ENCODE measurements at regions not wholly inside any gene's neighbourhood (a gene's known extent, or its start where the extent isn't known, plus 50 kb on each side); places are given as distances from the start of the nearest gene placed in this dataset.
"Not testable (repeated sequence)": the region's sequence is repeated elsewhere in the genome, so short reads cannot be mapped to it uniquely, and the experiment has no call there.

DNA sequence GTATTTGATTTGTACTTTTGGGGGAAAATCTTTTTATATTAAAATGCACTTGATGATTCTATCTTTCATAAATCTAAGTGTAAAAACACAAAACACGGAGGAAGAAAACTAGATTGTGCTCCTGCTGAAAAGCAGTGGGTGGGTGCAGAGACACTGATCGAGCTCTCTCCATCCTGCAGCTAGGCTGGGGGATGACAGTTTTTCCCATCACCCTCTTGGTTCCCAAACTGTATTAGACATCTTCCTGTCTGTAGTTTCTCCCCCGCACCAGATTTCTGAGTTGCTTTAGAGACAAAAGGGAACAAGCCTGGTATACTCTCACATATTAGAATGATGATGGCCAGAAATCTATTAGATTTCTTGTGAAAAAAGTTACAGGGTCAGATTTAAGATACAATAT is 99.6 kb downstream of the FAM114A2 start:
- DNase-seq: no peak

DNA sequence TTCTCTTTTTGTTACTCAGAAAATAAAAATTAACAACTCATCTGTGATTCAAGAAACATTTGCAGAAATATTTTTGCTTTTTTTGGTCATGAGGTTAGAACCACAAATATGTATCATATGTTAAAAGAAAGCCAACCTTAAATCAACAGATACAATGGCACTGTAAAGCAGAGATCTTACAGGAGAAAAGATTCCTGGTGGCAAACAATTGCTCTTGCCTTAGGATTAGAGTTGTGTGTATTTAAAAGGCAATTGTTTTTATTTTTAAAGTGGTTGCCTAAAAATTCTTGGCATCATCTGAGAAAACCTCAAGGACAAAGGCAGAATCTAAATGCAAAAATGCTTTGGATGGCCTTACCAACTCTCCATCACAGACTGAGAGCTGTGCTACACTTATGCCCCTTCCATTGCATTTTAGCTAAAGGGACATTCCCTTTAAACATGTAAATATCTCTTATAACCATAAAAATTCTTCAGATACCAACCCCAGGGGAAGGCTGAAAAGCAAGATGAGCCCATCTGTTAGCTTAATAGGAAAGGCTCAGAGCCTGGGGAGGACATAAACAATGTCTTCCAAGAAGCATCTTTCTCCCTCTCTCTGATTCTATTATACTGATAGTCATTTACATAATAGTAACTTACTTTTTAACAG is 100.4 kb downstream of the FAM114A2 start:
- no peak for DNase-seq

- DNase-seq: no peak
These were observed 101.0 kb downstream of the FAM114A2 start for GRCh38 chr5:153937661-153938060.

- DNase-seq: not testable (repeated sequence)
These were observed 103.6 kb downstream of the FAM114A2 start for GRCh38 chr5:153935151-153935550.

DNA sequence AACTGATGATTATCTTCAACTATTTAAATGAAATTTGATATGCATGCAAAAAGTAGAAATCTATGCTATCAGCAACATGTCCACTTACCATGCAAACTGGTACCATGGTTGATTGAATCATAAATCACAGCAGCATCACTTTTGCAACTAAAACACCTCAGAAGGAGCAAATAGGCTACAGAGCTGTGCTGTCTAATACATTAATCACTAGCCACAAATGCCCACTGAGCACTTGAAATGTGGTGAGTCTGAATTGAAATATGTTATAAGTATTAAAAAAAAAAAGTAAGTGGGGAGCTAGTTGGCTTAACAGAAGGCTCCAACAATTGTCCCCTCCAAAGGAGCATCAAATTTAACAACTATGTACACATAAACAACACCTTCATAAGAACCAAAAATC is 112.5 kb downstream of the FAM114A2 start:
- DNase-seq: no peak

DNA sequence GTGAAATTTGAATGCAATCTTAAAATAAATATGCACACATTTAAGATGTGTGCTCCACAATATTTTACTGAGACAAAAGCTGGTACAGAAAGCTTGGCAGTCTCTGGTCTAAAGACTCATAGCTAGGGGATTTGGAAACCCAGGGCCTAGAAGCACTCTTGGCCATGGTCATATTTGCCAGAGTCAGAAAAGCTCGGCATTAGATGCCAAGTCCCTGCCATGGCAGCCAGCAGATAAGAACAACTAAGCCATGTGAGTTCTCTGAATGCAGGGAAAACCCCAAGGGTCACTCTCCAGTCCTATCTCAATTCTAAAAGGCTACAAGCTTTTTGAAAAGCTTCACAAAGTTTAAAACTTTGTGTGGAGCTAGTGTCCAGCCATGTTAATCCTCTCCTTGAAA is 119.5 kb downstream of the FAM114A2 start:
- DNase-seq: no peak

DNA sequence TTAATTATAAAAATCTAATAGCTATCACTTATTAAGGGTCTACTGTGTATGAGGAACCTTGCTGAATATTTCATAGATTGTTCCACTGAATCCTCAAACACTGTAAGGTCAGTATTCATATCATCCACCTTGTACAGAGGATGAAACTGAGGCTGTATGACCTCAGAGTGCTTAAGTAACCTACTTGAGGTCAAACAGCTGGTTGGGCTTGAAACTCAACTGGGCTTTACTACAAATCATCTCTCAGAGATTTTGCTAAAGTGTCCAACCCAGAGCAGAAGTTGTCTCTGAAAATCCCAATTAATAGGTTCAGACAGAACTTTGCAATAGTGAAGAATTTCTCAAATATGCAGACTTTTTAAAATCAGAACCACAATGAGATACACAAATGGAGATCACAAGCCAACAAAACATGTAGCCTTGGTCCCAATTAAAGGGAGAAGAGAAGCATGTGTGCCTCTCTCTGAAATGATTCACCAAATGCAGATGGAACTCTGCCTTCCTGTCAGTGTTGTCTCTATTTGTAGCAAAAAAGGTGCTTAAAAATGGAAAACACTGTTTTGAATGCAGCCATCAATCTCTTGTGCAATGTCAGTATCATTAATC is 131.4 kb downstream of the FAM114A2 start:
- peak in 1 of 2 donors; percentile 11 for DNase-seq

- no peak for DNase-seq
These were observed 133.5 kb downstream of the FAM114A2 start for GRCh38 chr5:153905219-153905618.

- DNase-seq: no peak
These were observed 135.4 kb downstream of the FAM114A2 start for GRCh38 chr5:153903321-153903720.

DNA sequence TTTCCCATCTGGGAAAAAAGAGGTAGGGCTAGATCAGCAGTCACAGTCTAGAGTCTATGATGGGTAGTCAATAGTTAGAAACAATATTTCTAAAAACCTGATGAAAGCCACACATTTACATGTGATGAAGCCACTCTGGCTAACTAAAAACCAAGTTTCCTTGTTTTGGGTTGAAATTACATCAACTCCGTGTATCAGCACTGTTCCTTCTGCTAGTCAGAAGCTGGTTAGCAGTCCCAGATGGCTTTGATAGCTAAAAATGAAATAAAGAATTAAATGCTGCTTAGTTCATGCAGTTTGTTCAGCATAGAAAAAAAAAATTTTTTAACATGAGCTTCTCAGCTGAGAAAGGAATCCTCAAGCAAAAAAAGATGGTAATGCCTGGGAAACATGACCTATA is 136.7 kb downstream of the FAM114A2 start:
- no peak for DNase-seq

DNA sequence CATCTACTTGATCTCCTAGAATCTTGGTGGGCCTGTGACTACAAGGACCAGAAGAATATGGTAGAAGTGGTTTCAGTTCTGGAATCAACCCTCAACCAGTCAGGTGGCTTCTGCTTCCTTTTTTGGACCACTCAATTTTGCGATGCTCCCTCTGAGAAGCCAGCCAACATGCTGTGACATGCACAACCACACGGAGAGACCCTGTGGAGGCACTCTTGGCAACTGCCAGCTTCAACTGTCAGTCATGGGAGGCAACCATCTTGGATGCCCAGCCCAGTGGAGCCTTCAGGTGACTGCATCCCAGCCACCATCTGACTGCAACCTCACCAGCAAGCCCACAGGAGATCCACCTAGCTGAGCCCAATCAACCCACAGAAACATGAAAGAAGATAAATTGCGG is 137.3 kb downstream of the FAM114A2 start:
- DNase-seq: no peak

- no peak for DNase-seq
These were observed 137.9 kb downstream of the FAM114A2 start for GRCh38 chr5:153900703-153901395.

DNA sequence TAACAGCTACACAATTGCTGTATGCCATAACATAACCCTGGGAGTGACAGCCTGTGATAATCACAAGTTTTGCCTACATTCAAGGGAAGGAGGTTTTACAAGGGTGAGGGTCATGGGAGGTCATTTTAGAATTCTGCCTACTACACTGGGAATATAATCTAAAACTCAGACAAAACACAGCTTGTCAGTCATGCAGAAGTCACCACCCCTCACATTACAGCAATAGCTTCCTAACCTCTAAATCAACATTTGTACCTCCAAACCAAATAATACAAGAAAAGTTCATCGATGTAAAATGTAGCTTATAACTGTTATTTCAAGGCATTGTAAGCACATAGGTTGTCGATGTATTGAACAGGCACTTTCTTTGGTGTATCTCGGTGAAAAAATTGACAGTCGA is 139.0 kb downstream of the FAM114A2 start:
- DNase-seq: no peak

- DNase-seq: peak in 1 of 2 donors; percentile 16
These were observed 142.0 kb downstream of the FAM114A2 start for GRCh38 chr5:153896701-153897100.

GRCh38 chr5:153896117-153896516 is 142.6 kb downstream of the FAM114A2 start:
- DNase-seq: no peak

DNA sequence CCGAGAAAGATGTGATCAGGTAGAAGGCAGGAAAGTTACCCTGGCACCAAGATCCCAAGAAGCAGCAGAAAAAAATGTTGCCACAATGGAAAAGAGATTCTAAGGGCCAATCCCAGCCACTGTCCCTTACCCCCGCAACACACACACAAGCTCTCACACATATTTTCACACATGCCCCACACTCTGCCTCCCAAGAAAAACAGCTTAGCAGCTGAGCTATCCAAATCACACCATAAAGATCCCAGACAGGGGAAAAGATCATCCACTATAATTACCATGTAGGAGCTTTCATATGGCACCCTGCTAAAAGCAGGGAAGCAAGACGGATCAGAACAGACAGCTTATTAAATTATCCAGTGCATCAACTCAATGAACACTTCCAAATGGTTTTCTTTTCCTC is 143.4 kb downstream of the FAM114A2 start:
- no peak for DNase-seq

DNA sequence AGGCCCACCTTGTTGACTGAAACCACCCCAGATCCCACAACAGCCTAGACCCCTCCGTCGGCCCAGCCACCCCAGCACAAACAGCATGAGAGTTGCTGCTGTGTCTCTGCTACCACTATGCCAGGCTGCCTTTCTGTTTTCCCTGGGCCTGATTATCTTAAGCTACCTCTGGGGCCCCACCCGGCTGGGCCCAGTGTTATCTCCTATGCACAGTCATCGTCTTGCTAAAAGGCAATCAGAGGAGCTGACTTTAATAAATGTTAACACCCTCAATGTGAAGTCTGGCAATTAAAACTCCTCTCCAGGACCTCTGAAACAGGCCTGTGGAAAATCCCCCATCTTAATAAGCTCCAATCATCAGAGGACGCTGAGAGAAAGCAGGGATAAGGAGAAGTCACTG is 144.9 kb downstream of the FAM114A2 start:
- DNase-seq: no peak

DNA sequence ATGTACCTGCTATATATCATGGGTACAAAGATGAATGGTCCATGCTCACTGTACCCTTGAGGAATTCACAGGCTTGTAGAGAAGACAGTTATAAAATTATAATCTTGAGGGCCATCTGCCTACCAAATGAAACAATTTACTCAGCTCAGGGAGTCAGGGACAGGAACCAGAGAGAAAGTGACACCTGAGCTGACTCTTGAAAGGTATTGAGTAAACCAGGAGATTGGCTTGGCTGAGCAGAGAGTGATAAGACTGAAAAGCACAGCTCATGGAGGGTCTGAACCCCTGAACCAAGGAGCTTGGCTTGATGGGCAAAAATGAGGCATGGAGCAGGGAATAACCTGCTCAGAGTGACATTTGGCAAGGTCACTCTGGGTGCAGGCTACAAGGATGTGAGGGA is 147.3 kb downstream of the FAM114A2 start:
- no peak for DNase-seq

DNA sequence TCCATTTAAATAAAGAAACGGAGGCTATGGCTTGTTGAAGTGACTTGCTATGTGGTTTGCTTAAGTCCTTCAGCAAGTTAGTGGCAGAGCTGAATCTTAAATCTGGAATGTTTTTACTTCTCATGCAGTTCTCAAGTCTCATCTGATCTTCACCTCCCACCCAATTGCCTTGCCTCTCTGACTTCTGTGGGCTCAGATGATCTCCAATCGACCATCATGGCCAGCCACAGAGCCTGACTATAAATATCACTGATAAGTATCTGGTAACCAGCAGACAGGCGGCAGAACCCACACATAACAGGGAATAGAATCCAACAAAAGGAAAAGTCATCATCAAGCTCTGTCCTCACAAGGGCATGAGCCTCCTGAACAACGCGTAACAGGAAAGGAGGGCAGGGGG is 149.9 kb downstream of the FAM114A2 start:
- DNase-seq: no peak

- no peak for DNase-seq
These were observed 153.6 kb downstream of the FAM114A2 start for GRCh38 chr5:153885141-153885540.

DNA sequence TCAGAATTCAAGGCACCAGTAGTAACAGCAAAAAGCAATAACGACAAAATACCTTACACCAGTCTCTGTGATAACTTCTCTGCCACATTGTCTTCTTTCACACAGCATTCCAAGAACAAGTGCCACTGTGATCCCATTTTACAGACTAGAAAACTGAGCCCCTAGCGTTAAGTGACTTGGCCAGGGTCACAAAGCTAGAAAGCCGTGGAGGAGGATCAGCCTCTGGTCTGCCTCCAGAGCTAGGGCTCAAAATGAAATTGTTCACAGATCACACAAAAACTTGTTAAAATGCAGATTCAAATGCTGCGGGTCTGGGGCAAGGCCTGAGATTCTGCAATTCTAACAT is 154.1 kb downstream of the FAM114A2 start:
- DNase-seq: no peak

- DNase-seq: no peak
These were observed 154.7 kb downstream of the FAM114A2 start for GRCh38 chr5:153883854-153884611.

GRCh38 chr5:153881687-153882086 is 157.0 kb downstream of the FAM114A2 start:
- no peak for DNase-seq

DNA sequence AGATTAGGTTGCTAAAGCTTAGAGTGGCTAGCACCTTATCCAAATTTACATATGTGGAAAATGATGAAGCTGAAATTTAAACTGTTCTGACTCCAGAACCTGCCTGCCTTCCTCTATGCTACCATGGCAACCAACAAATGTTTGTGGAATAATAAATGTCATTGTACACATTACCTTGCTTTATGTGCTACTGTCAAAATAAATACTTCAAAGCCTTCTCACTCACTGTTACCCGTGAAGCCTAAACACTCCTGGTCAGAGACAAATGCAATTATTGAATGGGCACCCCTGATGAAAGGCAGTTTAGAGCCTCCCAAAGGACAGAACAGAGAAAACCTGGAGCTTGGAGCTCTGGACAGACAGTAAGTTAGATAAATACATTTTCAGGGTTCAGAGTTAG is 158.6 kb downstream of the FAM114A2 start:
- DNase-seq: no peak

All from hippocampal formation (tissue), 2 donors.